ENCODE measurements at regions not wholly inside any gene's neighbourhood (a gene's known extent, or its start where the extent isn't known, plus 50 kb on each side); places are given as distances from the start of the nearest gene placed in this dataset.

DNA sequence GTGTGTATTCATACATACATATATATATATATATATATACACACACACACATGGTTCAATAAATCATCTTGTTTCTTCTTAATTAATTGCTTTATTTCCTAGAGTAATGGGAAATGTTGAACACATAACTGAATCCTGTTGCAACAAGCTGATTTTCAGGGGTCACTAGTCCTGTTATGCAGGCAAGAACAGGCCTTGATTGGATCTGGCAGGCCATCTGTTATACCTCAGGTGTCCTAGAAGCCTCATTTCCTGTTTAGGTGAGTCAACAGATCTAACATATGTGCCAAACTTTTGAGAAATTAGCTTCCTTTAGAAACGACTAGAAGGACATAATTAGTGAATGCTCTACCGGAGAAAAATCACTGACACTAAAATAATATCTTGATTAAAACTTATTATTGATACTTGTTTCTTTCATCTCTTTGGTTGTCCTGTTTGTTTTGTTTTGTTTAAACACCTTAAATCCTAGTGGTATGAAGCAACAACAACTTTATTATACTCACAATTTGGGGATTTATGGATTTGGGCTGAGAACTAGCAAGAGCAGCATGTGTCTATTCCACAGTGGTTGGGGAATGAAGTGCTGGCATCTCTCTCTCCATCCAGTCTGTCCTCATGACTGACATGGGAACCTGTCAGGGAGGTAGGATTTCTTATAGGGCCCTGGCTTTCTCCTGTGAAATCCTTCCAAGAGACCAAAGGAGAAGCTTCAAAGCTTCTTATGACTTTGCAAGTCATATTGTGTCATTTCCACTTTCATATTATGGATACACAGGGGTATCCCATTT lies 552.6 kb downstream of the NSUN3 start:
- Histone ChIP-seq H2AFZ (replicated peaks) (no peak overlapping the region), H3K4me1 (no peaks in the 10 kb centered on the region), H3K27me3 (no peaks in the 10 kb centered on the region), H3F3A (ENCODE audit: low read depth) (no peaks in the 10 kb centered on the region), H4K20me1 (ENCODE audit: low read depth) (no peaks in the 10 kb centered on the region), H3K9me3 (ENCODE audit: low read depth) (no peaks in the 10 kb centered on the region), H3K9ac (no peak overlapping the region), H3K36me3 (no peaks in the 10 kb centered on the region), H3K27ac (no peak overlapping the region), H3K79me2 (ENCODE audit: low read depth) (no peaks in the 10 kb centered on the region), H3K4me3 (no peak overlapping the region), H3K4me2 (no peak overlapping the region)
- H3K36me3 Mint-ChIP-seq: no peaks in the 10 kb centered on the region
- no peak overlapping the region for H3K27ac Mint-ChIP-seq
- H3K27me3 Mint-ChIP-seq (ENCODE audit: insufficient read depth, low read depth): peaks cover 2% of the 10 kb centered on the region
- no peaks in the 10 kb centered on the region for H3K9me3 Mint-ChIP-seq
- no peak for DNase-seq (ENCODE audit: low spot score)
- H3K4me3 Mint-ChIP-seq: no peak overlapping the region
- TF ChIP-seq EZH2 (IDR thresholded peaks at IDR 0.05) (no peak), EZH2phosphoT487 (IDR thresholded peaks at IDR 0.05) (no peak)
- TF ChIP-seq, protein P1, sequence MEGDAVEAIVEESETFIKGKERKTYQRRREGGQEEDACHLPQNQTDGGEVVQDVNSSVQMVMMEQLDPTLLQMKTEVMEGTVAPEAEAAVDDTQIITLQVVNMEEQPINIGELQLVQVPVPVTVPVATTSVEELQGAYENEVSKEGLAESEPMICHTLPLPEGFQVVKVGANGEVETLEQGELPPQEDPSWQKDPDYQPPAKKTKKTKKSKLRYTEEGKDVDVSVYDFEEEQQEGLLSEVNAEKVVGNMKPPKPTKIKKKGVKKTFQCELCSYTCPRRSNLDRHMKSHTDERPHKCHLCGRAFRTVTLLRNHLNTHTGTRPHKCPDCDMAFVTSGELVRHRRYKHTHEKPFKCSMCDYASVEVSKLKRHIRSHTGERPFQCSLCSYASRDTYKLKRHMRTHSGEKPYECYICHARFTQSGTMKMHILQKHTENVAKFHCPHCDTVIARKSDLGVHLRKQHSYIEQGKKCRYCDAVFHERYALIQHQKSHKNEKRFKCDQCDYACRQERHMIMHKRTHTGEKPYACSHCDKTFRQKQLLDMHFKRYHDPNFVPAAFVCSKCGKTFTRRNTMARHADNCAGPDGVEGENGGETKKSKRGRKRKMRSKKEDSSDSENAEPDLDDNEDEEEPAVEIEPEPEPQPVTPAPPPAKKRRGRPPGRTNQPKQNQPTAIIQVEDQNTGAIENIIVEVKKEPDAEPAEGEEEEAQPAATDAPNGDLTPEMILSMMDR (IDR thresholded peaks at IDR 0.05): no peak
- peaks cover 10% of the 10 kb centered on the region for H3K4me1 Mint-ChIP-seq

DNA sequence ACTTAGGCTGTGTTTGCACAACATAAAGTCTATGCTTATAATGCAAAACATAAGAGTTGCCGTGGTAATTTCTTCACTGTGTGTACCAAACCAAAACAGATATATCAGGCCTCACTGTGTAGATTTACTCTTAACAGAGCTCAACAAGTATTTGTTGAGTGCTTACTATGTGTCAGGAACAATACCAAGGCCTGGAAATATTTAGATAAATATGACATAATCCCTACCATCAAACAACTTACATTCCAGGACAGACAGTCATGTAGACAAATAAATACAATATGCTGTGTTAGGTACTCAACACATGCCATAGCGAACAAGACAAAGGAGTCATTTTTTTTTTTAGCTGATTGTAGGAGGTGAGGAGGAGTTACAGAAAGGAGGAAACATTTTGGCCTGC lies 554.0 kb downstream of the NSUN3 start:
- no peak for TF ChIP-seq EZH2 (IDR thresholded peaks at IDR 0.05)
- TF ChIP-seq, protein P1 (IDR thresholded peaks at IDR 0.05): no peak
- no peak for TF ChIP-seq EZH2phosphoT487 (IDR thresholded peaks at IDR 0.05)
- H3K27ac ChIP-seq: no peak overlapping the region
- no peaks in the 10 kb centered on the region for H3K36me3 ChIP-seq
- no peak overlapping the region for H2AFZ ChIP-seq (replicated peaks)
- no peak overlapping the region for H3K4me3 Mint-ChIP-seq
- no peaks in the 10 kb centered on the region for H3K27me3 ChIP-seq
- no peaks in the 10 kb centered on the region for H4K20me1 ChIP-seq (ENCODE audit: low read depth)
- H3K4me3 ChIP-seq: no peak overlapping the region
- H3F3A ChIP-seq (ENCODE audit: low read depth): no peaks in the 10 kb centered on the region
- no peak overlapping the region for H3K4me2 ChIP-seq
- H3K36me3 Mint-ChIP-seq: no peaks in the 10 kb centered on the region
- no peaks in the 10 kb centered on the region for H3K4me1 ChIP-seq
- H3K27ac Mint-ChIP-seq: no peak overlapping the region
- no peak overlapping the region for H3K9ac ChIP-seq
- no peaks in the 10 kb centered on the region for H3K9me3 ChIP-seq (ENCODE audit: low read depth)
- no peaks in the 10 kb centered on the region for H3K9me3 Mint-ChIP-seq
- peaks cover 3% of the 10 kb centered on the region for H3K4me1 Mint-ChIP-seq
- no peaks in the 10 kb centered on the region for H3K79me2 ChIP-seq (ENCODE audit: low read depth)
- DNase-seq (ENCODE audit: low spot score): no peak
- peaks cover 2% of the 10 kb centered on the region for H3K27me3 Mint-ChIP-seq (ENCODE audit: insufficient read depth, low read depth)

DNA sequence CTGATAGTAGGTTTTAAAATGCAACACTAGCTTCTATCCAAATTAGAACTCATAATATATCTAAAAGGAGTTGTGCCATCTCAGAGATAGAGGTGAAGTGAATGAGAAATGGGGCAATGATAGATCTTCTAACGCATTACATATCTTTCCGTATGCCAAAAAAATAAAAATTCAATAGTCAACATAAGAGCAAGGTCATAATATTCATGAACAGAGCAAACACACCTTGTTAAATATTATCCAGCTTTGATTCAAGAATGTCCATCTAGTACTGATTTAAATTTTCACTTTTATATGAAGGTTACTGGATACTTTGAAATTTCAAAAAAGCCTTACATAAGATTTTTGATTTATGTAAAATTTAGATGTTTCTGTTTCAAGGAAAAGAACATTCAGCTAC lies 554.5 kb downstream of the NSUN3 start:
- H3K9me3 Mint-ChIP-seq: no peaks in the 10 kb centered on the region
- no peaks in the 10 kb centered on the region for H3K79me2 ChIP-seq (ENCODE audit: low read depth)
- no peak overlapping the region for H3K27ac ChIP-seq
- no peak for DNase-seq (ENCODE audit: low spot score)
- no peaks in the 10 kb centered on the region for H3K36me3 ChIP-seq
- TF ChIP-seq EZH2 (IDR thresholded peaks at IDR 0.05): no peak
- TF ChIP-seq EZH2phosphoT487 (IDR thresholded peaks at IDR 0.05): no peak
- TF ChIP-seq, protein P1 (IDR thresholded peaks at IDR 0.05): no peak
- H4K20me1 ChIP-seq (ENCODE audit: low read depth): no peaks in the 10 kb centered on the region
- no peaks in the 10 kb centered on the region for H3F3A ChIP-seq (ENCODE audit: low read depth)
- no peak overlapping the region for H3K4me3 ChIP-seq
- H3K9me3 ChIP-seq (ENCODE audit: low read depth): no peaks in the 10 kb centered on the region
- H3K4me2 ChIP-seq: no peak overlapping the region
- peaks cover 2% of the 10 kb centered on the region for H3K4me1 Mint-ChIP-seq
- no peak overlapping the region for H3K4me3 Mint-ChIP-seq
- H3K27me3 ChIP-seq: no peaks in the 10 kb centered on the region
- no peak overlapping the region for H3K9ac ChIP-seq
- no peak overlapping the region for H2AFZ ChIP-seq (replicated peaks)
- peaks cover 2% of the 10 kb centered on the region for H3K27me3 Mint-ChIP-seq (ENCODE audit: insufficient read depth, low read depth)
- no peak overlapping the region for H3K27ac Mint-ChIP-seq
- no peaks in the 10 kb centered on the region for H3K36me3 Mint-ChIP-seq
- no peaks in the 10 kb centered on the region for H3K4me1 ChIP-seq

All from neural progenitor cell (in vitro differentiated cells).